Left lobe of liver (tissue), 2 donors: ENCODE measurements at regions not wholly inside any gene's neighbourhood (a gene's known extent, or its start where the extent isn't known, plus 50 kb on each side); places are given as distances from the start of the nearest gene placed in this dataset.

Source experiments
- ATAC-seq: fragments of 200-7000 bp; cut with Tn5 transposase; one replicate; pipeline ENCODE4 v1.9.1; 2020; ENCODE audit warnings: mild to moderate bottlenecking, moderate library complexity
- DNase-seq: peaks from one replicate; pipeline ENCODE4 v3.0.0-alpha.2; 2020; ENCODE audit warnings: low spot score
- donor health status: DM: no; HTN: no; CAD: no; lungs with moderate emphysema.
- donor health status: DM: no; HTN: yes; CAD: no.

DNA sequence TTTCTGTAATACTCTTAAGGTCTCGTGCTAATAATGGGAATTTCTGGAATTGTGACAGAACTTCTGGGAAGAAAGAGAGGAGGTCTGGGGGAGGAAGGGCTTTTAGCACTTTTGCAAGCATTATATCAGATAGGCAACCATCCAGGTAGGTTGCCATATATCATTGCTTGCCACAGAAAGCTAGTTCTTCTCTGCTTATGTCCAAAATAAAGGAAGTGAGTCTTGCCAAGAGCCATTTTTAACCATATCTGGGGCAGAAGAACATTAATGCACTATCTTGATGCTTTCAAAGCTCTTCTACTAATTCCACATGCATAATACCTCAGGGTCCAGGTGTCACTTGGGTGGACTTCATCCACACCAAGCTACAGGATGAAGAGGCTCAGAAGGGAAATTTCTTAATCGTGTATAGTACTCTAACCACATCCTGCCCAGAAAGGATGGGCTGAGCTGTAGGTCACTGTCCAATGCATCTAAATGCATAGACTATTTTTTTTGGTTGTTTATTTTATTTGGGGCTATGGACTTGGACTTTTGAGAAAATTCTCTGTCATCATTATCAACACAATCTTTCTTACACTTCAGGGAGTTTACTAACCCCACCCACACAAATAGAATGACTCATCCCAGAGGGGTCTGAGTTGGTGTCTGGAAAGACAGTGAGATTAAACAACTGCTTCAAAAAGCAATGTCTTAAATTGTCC is 68.9 kb upstream of the ADO start:
- ATAC-seq: no peak
- no peak for DNase-seq

GRCh38 chr10:62736168-62736546 is 68.4 kb upstream of the ADO start:
- no peak for DNase-seq
- no peak for ATAC-seq

GRCh38 chr10:62738916-62739315 is 65.6 kb upstream of the ADO start:
- ATAC-seq (no peak), DNase-seq (no peak)

- ATAC-seq (no peak), DNase-seq (no peak)
Observed at GRCh38 chr10:62740885-62741745, 63.4 kb upstream of the ADO start.

- ATAC-seq: no peak
Observed at GRCh38 chr10:62741996-62742395, 62.5 kb upstream of the ADO start.

DNA sequence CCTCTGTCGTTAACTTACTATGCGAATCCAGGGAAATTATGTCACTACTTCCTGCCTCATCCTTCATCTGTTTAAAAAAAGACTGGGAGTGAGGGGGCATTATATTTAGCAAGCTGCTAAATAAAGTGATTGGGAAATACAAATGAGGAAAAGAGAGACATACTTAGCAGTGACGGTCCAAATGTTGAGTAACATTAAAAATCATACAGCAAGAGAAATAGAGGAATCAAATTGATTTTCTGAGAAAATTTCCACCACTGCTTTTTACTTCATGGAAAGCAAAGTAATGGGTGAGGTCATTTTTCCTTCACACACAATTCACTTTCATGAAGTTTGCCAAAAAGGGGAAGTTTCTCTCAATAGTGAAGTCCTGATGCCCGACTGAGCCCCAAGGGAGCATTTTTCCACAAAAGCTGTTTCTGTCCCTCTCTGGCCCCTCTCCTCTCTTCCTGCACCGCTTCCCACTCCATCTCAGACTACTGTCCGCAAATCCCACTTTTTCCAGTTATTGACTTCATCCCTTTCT is 61.9 kb upstream of the ADO start:
- no peak for ATAC-seq
- DNase-seq: no peak

More at GRCh38 chr10:62741996-62742395, 62.5 kb upstream of the ADO start:
- DNase-seq: no peak

DNA sequence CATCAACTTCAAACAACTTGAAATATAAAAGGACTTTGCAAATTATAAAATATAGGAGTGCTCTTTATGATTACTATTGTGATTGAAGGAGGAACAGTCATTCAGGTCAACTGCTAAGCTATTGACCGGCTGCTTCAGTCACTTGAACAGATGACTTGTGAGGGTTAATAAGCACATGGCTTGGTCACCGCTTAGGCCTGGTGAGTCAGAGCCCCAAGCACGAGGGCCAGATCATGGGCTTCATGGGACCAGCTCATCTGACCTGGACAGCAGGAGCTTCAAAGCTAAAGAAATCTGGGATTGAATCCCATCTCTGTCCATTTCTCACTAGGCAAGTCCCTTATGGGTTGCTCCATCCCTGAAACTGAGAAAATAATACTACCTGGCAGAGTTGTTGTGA is 60.4 kb upstream of the ADO start:
- DNase-seq: no peak
- no peak for ATAC-seq

- DNase-seq (no peak), ATAC-seq (no peak)
Observed at GRCh38 chr10:62745581-62745980, 58.9 kb upstream of the ADO start.

- ATAC-seq (no peak), DNase-seq (no peak)
Observed at GRCh38 chr10:62746951-62747729, 57.4 kb upstream of the ADO start.

DNA sequence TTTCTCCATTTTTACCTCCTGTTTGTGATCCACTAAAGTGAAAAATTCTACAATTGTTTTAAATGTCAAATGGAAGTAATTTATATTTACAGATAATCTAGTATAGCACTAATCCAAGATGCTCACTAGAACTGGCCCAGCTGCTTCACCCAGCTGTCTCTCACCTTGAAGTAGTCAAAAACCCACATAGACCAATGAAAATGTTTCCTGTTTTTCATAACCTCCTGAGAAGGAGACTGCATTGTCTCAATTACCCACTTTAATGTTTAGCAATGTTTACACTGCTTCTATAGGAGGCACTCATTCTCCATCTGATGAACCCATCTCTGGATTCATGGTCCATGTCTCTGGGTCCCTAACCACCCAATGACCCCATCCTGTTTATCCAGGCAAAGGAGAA is 56.1 kb upstream of the ADO start:
- no peak for ATAC-seq
- DNase-seq: no peak

DNA sequence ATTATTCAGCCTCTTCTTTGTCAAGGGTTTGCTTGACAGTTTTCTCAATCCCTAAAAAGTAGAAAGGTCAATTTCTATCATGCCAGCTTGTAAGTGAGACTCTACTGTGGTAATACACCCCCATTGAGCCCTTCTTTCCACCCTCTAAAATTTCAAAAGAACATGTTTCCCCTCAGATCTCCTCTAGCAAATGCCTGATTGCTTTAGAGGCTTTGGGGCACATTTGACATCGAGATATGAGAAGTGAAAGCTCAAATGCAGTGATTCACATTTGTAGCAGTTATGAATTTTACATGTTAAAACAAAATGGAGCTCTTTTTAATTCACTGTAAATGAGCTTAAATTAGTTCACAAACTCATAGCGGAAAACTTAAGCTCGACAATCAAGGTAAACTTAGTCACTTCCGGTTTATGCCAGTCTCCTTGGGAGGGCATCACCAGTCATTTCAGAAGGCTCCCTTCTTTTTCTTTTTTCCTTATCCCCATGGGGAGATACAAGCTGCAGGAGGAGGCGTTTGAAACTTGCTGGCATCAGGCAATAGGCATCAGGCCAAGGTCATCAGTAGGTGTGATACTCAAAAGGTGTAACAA is 55.3 kb upstream of the ADO start:
- DNase-seq (no peak), ATAC-seq (no peak)
